ENCODE measurements at regions not wholly inside any gene's neighbourhood (a gene's known extent, or its start where the extent isn't known, plus 50 kb on each side); places are given as distances from the start of the nearest gene placed in this dataset.

DNA sequence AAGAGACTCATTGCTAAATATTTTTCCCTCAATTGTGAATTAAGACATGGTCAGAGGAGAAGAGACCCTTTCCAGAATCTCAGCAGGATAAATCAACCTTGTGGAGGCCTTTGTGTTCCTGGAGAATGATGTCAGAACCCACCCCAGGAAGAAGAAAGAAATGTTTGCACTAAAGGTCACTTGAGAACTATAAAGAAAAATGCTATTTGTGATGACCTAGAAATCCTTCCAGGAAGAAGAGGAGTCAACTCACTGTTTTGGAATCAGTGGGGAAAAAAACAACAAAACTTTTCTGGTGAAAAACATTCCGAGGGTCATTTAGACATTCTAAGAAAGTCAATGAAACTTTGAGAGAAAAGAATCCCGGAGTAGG is 129.1 kb upstream of the ANKRD1 start:
- no peaks in the 10 kb centered on the region for H3K4me1 ChIP-seq (ENCODE audit: insufficient read depth, low read length)
- ChIA-PET CTCF (no interaction called here), POLR2A (ENCODE audit: unreplicated experiment) (no interaction called here)
- no peak overlapping the region for H3K4me3 ChIP-seq (ENCODE audit: low read length)
- no TSS peak for BruUV-seq (replicated peaks)
- H3K36me3 ChIP-seq (ENCODE audit: low read depth, low read length) = no peaks in the 10 kb centered on the region
- no peaks in the 10 kb centered on the region for H3F3A ChIP-seq (ENCODE audit: low read length, unreplicated experiment)
- no peaks in the 10 kb centered on the region for H3K9me2 ChIP-seq (replicated peaks; ENCODE audit: low read length)
- H2AFZ ChIP-seq (ENCODE audit: low read length) = no peak overlapping the region
- no peaks in the 10 kb centered on the region for H3K9me3 ChIP-seq (ENCODE audit: low read length)
- no peak overlapping the region for H3K9ac ChIP-seq (ENCODE audit: low read length)
- no peak for DNase-seq
- H3K27me3 ChIP-seq (ENCODE audit: low read length) = no peaks in the 10 kb centered on the region; the same call in 1 of the 2 replicates
- H3K4me2 ChIP-seq (ENCODE audit: low read length) = no peak overlapping the region
- no peak overlapping the region for H3K27ac ChIP-seq (ENCODE audit: low read length)
- no peak for ATAC-seq
- no peaks in the 10 kb centered on the region for H3K79me2 ChIP-seq (ENCODE audit: low read length)
- TF ChIP-seq EZH2phosphoT487 (IDR thresholded peaks at IDR 0.05; ENCODE audit: borderline replicate concordance, low read length) = no peak
- no peak for TF ChIP-seq EZH2 (IDR thresholded peaks at IDR 0.05; ENCODE audit: low read length, unreplicated experiment)
- TF ChIP-seq, protein P1, sequence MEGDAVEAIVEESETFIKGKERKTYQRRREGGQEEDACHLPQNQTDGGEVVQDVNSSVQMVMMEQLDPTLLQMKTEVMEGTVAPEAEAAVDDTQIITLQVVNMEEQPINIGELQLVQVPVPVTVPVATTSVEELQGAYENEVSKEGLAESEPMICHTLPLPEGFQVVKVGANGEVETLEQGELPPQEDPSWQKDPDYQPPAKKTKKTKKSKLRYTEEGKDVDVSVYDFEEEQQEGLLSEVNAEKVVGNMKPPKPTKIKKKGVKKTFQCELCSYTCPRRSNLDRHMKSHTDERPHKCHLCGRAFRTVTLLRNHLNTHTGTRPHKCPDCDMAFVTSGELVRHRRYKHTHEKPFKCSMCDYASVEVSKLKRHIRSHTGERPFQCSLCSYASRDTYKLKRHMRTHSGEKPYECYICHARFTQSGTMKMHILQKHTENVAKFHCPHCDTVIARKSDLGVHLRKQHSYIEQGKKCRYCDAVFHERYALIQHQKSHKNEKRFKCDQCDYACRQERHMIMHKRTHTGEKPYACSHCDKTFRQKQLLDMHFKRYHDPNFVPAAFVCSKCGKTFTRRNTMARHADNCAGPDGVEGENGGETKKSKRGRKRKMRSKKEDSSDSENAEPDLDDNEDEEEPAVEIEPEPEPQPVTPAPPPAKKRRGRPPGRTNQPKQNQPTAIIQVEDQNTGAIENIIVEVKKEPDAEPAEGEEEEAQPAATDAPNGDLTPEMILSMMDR (conservative IDR thresholded peaks at IDR 0.05; ENCODE audit: low read depth, low read length) = no peak
- H4K20me1 ChIP-seq (ENCODE audit: low read length) = no peaks in the 10 kb centered on the region
- intact Hi-C loops (cut with micrococcal nuclease) = no loop called here

DNA sequence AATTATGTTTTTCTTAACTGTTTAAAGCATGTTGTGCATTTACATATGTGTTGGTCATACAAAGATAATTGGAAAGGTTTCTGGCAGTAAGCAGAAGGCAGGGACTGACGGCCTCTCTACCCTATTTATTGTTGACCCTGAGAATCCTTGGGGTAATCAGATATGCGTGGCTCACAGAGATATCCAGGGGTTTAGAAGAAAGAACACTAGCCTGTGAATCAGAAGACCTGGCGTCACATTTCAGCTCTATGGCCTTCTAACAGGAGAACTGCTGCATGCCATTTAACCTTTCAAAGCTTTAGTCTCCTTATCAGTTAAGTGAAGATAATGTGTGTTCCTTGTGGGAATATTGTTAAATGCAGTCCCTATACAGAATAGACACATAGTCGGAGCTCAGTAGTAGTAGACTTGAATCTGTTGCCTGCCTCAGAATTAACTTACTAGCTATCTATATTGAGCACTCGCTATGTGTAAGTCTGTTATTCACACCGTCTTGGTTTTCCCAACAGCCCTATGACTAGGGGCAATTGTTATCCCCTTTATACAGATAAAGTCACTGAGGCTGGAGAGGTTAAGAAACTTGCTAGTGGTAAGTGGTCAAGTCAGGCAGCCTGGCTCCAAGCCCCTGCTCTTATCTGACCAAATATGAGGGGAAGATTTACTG is 129.6 kb upstream of the ANKRD1 start:
- Histone ChIP-seq H3F3A (ENCODE audit: low read length, unreplicated experiment) (no peaks in the 10 kb centered on the region), H3K9ac (ENCODE audit: low read length) (no peak overlapping the region), H3K36me3 (ENCODE audit: low read depth, low read length) (no peaks in the 10 kb centered on the region), H3K27me3 (ENCODE audit: low read length) (no peaks in the 10 kb centered on the region; the same call in 1 of the 2 replicates), H2AFZ (ENCODE audit: low read length) (no peak overlapping the region), H3K9me2 (replicated peaks; ENCODE audit: low read length) (no peaks in the 10 kb centered on the region), H3K27ac (ENCODE audit: low read length) (no peak overlapping the region), H3K4me3 (ENCODE audit: low read length) (no peak overlapping the region), H3K79me2 (ENCODE audit: low read length) (no peaks in the 10 kb centered on the region), H3K4me1 (ENCODE audit: insufficient read depth, low read length) (no peaks in the 10 kb centered on the region), H4K20me1 (ENCODE audit: low read length) (no peaks in the 10 kb centered on the region), H3K4me2 (ENCODE audit: low read length) (no peak overlapping the region), H3K9me3 (ENCODE audit: low read length) (no peaks in the 10 kb centered on the region)
- ATAC-seq = no peak
- BruUV-seq (replicated peaks) = no TSS peak
- ChIA-PET CTCF (no interaction called here), POLR2A (ENCODE audit: unreplicated experiment) (interaction anchor here (0.6 kb wide), 1 partner anchor 16 kb away, joined by 3 read pairs; no protein-coding TSS in a partner anchor)
- no peak for DNase-seq
- intact Hi-C loops (cut with micrococcal nuclease) = no loop called here
- TF ChIP-seq EZH2phosphoT487 (IDR thresholded peaks at IDR 0.05; ENCODE audit: borderline replicate concordance, low read length) (no peak), EZH2 (IDR thresholded peaks at IDR 0.05; ENCODE audit: low read length, unreplicated experiment) (no peak)
- TF ChIP-seq, protein P1 (conservative IDR thresholded peaks at IDR 0.05; ENCODE audit: low read depth, low read length) = no peak

DNA sequence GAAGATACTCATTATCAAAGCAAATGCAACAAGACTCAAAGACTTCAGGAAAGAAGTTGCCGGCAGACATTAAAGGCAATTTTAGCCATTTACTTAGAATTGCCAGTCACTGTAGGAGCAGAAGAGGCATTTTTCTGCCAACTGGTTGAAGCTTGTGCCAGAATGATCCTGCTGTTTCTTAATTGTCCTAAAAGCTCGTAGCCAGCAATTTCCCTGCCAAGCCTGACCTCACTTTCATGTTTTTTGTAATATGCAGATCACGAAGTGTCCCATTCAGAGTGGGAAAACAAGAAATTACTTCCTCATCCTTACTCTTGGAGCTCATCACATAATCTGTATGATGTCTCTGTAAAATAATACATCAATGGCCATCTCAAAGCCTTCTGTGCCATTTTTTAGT is 130.9 kb upstream of the ANKRD1 start:
- Histone ChIP-seq H3K4me2 (ENCODE audit: low read length) (no peak overlapping the region), H3F3A (ENCODE audit: low read length, unreplicated experiment) (no peaks in the 10 kb centered on the region), H3K9me3 (ENCODE audit: low read length) (no peaks in the 10 kb centered on the region), H3K36me3 (ENCODE audit: low read depth, low read length) (no peaks in the 10 kb centered on the region), H3K27me3 (ENCODE audit: low read length) (peaks cover 3% of the 10 kb centered on the region), H3K9me2 (replicated peaks; ENCODE audit: low read length) (no peaks in the 10 kb centered on the region), H4K20me1 (ENCODE audit: low read length) (no peaks in the 10 kb centered on the region), H3K4me3 (ENCODE audit: low read length) (no peak overlapping the region), H2AFZ (ENCODE audit: low read length) (no peak overlapping the region), H3K9ac (ENCODE audit: low read length) (no peak overlapping the region), H3K4me1 (ENCODE audit: insufficient read depth, low read length) (no peaks in the 10 kb centered on the region), H3K79me2 (ENCODE audit: low read length) (no peaks in the 10 kb centered on the region), H3K27ac (ENCODE audit: low read length) (no peak overlapping the region)
- TF ChIP-seq EZH2phosphoT487 (IDR thresholded peaks at IDR 0.05; ENCODE audit: borderline replicate concordance, low read length) = no peak
- TF ChIP-seq, protein P1 (conservative IDR thresholded peaks at IDR 0.05; ENCODE audit: low read depth, low read length) = no peak
- no peak for TF ChIP-seq EZH2 (IDR thresholded peaks at IDR 0.05; ENCODE audit: low read length, unreplicated experiment)
- ATAC-seq = no peak
- intact Hi-C loops (cut with micrococcal nuclease) = no loop called here
- POLR2A ChIA-PET (ENCODE audit: unreplicated experiment) = no interaction called here
- CTCF ChIA-PET = no interaction called here
- no peak for DNase-seq
- no TSS peak for BruUV-seq (replicated peaks)

Data from PC-3 (cell line).